Activated T-helper 9 cell treated with anti-CD3 and anti-CD28 coated beads, Interleukin-2, amount 50 U/mL, for 16 hours (primary cell): ENCODE measurements at regions not wholly inside any gene's neighbourhood (a gene's known extent, or its start where the extent isn't known, plus 50 kb on each side); places are given as distances from the start of the nearest gene placed in this dataset.

Experiments used
- DNase-seq: peaks from one replicate; pipeline ENCODE4 v3.0.0-alpha.2; 2020; ENCODE audit warnings: low read depth

DNA sequence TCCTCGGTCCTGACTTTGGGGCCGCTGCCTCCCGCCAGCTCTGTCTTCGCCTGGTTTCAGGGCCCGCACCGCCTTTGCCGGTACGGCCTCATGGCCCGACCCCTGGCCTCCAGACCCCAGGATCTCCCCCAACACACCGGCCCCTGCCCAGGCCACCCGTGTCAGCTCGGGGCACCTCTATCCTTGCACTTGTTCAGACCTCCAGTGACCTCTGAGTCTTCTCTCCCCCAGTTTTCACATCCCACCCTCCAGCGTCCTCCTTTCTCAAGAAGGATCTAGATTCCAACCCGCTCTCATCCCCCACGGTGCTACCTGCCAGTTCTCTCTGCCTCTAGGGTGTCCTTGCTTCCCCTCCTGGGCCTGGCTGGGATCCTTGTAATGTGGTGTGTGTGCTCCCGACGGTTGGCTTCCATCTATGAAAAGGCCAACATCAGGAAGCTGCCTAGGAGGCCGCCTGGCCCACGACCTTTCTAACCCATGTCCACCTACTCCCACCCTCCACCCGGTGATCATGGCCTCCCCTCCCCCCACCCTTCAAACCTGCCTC lies 61.1 kb downstream of the SPATA31C2 start:
- no peak for DNase-seq

DNA sequence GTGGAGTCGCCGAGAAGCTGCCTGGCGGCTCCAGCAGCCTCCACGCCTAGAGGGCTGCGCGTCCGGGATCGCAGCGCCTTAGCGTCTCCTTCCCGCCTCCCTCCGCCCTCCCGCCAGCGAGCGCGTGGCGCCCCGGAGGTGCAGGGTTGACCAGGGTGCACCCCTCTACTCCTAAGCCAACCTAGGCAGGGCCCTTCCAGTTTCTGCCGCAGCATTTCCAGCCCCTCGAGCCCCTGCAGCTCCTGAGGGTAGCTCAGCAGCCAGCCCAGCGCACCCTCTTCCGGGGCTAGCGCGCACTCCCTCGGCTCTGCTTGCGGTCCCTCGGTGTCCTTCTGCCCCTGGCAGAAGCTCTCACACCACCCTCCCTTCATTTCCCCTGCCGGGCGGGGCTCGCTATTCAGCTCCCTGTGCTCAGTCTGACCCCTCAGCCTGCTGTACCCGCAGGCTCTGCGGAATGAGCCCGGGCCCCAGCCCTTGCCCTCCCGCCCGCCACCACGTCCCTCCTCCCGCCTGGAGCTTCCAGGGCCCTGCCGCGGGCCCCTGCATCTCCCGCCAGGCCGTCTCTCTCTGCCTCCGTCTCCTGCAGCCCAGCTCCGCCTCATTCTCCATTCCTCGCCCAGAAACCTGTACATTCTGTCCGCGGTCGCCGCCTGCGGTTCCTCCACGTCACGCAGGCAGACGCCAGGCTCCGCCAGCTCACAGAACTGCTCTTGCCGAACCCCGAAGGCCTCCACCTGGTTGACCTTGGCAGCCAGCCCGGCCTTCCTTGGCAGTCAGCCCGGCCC lies 61.8 kb downstream of the SPATA31C2 start:
- peak; percentile 5 for DNase-seq

DNA sequence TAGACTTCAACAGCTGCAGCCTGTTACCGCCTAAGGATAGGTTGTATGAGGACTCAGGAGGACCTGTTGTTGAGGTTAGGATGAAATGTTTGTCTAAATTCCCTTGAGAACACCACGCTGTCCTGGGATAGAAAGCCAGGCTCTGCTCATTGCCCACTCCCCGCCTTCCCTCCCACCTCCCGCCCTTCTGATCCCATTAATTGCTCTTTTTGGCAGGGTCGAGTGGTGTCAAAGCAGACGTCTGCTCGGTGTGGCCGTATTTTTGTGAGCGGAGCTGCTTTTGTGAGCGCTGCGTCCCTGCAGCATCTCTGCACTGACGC lies 62.3 kb downstream of the SPATA31C2 start:
- no peak for DNase-seq

DNA sequence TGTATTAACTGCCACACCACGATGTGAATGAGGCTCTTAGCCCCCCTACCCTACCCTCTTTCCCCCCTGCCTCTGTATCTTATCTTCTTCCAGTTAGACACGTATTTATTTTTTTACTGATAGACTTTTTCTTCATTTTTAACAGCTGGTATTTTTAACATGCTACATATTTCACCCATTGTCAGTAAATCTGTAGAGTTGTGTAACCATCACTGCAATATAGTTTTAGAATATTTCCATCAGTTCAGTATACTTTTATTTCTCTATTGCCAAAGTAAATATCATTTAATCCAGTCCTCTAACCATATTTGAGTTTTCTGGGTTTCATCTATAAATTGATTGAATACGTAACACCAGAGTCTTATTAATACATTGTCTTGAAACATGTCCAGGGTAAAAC lies 62.8 kb downstream of the SPATA31C2 start:
- no peak for DNase-seq

DNA sequence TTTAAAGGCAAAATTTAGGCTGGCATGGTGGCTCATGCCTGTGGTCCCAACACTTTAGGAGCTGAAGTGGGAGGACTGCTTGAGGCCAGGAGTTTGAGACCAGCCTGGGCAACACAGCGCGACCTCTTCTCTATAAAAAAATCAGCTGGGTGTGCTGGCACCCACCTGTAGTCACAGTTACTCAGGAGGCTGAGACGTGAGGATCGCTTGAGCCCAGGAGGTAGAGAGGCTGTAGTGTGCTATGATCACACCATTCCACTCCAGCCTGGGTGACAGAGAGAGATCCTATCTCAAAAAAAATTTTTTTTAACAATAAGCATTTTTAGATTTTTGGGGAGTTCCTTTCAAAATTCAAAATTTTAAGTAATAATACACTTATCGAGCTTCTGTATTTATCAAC lies 63.3 kb downstream of the SPATA31C2 start:
- no peak for DNase-seq

DNA sequence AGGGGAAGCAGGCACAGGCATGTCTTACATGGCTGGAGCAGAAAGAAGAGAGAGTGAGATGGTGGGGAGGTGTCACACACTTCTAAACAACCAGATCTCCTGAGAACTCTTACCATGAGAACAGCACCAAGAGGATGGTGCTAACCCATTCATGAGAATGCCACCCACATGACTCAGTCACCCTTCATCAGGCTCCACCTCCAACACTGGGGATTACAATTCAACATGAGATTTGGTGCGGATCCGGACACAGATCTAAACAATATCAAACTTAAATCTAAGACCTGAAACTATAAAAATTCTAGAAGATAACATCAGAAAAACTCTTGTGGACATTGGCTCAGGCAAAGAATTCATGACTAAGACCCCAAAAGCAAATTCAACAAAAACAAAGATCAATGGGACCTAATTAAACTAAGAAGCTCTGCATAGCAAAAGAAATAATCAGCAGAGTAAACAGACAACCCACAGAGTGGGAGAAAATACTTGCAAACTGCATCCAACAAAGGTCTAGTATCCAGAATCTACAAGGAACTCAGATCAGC lies 65.4 kb downstream of the SPATA31C2 start:
- no peak for DNase-seq

DNA sequence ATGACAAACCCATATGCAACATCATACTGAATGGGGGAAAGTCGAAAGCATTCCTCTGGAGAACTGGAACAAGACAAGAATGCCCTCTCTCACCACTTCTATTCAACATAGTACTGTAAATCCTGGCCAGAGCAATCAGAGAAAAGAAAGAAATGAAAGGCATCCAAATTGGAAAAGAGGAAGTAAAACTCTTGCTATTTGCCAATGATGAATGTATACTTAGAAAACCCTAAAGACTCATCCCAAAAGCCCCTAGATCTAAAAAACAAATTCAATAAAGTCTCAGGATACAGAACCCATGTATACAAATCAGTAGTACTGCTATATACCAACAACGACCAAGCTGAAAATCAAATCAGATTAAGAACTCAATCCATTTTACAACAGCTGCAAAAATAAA lies 66.9 kb downstream of the SPATA31C2 start:
- no peak for DNase-seq

DNA sequence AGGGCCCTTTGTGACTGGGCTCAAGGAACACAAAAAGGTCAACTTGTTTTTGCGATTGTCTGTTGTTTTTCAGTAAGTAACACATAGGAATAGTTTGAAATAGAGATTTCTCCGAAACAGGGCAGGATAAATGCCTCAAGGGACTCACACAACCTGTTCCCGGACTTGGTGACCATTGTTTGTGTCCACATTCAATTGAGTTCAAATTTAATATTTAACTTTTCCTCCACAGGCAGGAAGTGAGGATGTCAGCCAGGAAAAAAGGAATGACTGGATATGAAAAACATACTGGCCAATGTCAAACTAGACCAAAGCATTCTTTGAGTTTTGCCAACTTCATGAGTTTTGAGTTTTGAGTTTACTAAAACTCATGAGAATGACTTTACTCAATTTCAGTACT lies 72.7 kb downstream of the SPATA31C2 start:
- DNase-seq: no peak

DNA sequence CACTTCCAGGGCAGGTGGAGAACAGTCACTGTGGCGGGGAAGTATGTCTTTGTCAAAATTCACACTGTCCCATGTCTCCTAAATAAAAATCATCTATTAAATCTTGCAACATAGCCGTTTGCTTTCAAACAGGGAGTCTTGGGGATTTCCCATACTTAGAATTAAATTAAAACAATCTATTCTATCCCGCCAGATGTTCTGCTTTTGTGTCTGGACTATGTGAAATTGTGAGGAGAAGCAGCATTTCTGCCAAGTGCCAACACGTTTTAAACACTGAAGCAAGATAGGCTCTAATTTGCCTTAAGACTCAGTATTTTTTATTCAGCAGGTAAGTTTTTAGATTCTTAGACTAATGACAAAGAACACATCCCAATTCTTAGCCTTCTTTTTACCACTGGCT lies 73.7 kb downstream of the SPATA31C2 start:
- DNase-seq: no peak

DNA sequence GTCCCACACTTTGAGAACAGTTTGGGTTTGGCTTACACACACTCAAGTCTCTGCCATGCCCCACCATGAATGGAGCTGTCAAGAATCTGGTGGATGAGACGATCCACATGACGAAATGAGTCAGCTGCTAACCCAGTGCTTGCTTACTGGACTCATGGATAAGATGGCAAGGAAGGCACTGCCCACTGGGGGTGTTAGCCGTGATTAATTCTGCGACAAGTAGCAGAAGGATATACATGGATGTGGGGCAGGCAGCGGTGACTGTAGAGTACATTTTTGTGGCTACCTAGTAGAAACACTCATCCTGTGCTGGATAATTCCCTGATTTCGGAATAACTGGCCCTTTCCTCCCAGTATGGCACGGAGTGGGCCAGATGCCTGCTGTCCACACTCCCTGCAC lies 77.5 kb downstream of the SPATA31C2 start:
- DNase-seq: no peak

DNA sequence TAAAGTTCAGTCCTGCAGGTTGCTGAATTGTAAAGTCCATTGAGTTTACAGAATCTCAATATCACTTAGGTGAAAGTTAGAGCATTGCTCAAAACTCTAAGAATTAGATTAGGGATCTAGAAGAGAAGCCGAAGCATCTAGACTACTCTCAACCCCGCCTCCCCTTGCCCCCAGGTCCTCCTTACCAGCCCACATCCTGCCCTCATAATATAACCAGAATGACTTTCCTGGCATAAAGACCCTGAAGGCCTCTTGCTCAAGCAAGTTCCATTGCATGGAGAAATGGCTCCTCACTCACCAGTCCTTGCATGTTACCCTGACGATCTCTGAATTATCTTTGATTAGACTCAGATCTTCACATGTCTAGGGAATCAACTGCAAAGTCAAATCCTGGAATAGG lies 78.8 kb downstream of the SPATA31C2 start:
- no peak for DNase-seq

DNA sequence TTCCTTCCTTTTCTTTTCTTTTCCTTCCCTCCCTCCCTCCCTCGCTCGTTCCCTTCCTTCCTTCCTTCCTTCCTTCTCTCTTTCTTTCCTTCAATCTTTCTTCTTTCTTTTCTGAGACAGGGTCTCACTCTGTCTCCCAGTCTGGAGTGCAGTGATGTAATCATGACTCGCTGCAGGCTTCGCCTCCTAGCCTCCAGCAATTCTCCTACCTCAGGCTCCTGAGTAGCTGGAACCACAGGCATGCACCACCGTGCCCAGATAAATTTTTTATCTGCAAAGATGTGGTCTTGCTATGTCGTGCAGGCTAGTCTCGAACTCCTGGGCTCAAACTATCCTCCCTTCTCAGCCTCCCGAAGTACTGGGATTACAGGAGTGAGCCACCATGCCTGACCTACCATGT lies 81.4 kb downstream of the SPATA31C2 start:
- DNase-seq: no peak

DNA sequence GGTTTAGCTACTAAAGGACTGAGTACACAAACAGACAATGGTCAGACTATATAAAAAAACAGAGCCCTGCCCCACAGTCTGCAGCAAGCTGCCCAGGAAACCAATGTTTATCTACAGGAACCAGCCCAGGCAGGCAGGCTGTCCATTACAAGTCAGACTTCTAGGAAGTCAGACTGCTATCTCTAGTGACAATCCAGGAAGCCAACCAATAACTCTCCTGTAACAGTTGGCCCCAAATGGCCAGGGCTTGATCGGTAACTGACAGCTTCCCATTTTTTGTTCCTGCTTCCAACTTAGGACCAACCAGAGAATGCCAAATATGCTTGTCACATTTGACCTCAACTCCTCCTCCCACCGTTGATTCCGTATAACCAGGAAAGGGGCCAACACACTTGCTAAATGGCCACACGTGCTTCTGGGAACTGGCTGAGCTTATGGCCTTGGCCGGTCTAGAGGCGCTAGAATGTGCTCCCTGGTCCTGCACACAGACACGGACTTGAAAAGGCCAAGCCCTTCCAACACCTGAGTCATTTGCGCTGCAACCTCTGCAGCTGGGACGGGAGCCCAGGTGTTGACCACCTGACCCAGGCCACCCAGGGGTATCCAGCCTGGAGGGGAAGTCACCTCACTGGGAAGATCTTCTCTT lies 79.6 kb upstream of the CDK20 start:
- DNase-seq: no peak

DNA sequence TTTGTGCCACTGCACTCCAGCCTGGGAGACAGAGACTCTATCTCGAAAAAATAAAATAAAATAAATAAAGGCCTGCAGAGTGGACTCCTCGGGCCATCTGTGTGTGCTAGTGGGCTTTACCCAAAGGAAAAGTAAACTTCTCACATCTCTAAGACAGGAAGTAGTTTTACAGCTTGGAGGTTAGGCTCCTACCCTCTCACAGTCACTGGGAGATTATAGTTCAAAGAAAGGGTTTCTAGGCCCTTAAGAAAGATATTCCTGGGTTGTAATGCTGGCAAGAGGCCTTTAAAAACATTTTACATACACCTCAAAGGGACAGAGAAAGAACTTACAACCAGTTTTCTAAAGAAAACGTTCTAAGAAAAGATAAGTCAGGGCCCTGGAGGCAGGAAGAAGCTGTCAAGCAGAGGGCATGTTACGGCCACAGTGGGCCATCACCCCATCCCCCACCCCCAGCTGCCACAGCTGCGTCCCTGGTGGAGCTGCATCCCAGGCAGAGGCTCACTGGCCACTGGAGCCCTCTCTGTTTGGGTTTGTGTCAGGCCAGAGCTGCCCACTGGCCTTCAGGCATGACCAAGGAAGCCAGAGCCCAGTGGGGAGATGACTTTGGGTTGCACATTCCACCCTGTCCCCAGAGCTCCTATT lies 78.1 kb upstream of the CDK20 start:
- no peak for DNase-seq

DNA sequence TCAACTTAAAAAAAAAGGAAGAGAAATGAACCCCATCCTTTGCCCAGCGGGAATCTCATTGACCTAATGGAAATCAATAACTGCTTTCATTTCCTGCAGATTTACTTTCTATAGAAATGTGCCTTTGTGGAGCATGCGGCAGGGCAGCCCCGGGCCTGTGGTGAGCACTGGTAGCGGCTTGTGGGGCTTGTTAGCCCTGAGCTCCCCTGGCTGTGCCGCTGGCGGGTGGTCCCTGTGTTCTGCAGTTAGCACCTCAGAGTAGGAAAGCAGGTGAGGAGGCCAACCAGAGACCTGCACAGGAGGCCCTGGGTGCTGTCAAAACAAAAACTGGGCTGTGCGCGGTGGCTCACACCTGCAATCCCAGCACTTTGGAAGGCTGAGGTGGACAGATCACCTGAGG lies 76.8 kb upstream of the CDK20 start:
- no peak for DNase-seq

DNA sequence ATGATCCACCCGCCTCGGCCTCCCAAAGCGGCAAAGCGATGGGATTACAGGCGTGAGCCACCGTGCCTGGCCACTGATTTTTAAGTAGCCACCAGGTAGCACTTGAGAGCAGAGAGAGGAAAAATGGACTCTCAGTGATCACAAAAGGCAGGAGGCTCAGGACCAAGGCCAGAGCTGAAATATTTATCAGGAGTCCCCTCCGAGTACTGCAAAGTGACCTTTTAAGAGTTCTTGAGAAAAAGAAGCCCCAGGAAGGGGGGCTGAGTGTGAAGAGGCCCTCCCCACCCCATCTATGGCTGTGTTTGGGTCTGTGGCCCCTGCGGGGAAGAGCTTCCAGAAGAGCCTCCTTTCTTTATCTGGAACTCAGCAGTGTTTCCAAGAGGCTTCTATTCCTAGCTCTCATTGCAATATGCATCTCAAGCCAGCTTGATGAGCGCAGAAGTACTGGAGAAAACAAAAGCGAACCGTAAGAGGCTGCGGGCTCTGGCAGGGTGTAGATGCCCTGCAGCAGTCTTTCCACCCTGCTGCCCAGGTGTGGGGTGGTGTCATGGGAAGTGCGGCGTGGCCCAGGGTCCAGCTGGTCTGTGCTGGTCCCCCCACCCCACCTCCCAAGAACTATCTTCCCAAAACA lies 75.5 kb upstream of the CDK20 start:
- no peak for DNase-seq

DNA sequence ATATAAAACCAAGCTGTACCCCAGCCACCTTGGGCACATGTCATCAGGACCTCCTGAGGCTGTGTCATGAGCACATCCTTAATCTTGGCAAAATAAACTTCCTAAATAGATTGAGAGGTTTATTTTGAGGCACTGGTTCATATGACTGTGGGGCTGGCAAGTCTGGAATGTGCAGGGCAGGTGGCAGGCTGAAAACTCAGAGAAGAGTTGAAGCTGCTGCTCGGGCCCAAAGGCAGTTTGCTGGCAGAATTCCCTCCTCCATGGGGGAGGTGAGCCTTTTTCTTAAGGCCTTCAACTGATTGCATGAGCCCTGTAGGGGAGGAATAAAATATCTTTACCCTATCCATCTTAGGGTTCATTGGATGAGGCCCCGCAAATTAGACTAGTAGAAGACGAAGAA lies 72.2 kb upstream of the CDK20 start:
- no peak for DNase-seq

DNA sequence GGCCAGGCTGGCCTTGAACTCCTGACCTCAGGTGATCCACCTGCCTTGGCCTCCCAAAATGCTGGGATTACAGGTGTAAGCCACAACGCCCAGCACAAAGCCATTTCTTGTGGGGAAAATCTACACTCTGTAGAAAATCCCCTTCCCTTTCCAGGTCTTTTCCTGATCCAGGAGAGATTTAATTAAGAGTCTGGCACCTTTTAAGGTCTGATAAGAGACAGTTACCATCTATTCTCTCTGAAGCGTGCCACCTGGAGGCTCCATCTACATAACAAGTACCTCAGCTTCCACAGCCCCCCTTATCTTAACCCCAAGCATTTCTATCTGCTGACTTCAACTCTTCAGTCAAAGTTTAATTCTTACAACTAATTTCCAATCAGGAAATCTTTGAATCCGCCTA lies 71.4 kb upstream of the CDK20 start:
- no peak for DNase-seq

DNA sequence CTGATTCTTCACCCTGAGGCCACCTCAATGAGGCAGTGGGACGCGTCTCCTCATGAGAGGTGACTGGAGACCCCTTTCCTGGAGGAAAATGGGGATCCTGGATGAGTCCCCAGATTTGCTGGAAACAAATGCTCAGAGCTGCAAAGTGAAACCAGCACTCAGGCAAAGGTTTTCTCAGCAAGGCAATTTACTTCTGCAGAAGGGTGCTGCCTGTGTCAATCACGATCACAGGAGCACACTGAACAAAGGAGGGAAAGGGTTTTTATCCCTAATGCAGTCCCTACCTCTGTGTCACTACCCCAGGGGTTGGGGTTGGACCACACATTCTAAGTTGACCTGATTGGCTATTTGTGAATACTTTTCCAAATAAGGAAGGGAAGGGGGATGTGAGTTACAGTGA lies 69.9 kb upstream of the CDK20 start:
- no peak for DNase-seq

DNA sequence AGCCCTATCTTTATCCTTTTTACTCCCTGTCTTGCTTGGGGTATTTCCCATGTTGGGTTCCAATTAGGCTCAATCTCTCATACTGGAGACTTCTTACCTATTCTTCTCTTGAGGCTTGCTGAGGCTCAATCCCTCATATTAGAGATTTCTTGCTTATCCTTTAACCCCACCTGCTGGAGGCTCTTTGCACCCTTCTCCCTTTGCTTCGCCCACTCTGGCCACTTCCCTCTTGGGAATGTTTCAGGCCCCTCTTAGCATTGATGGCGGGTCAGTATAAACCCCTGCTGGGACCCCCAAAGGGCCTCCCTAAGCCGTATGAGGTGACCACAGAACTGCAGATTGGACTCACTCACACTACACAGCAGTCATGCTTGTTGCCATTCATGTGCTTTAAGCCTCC lies 69.3 kb upstream of the CDK20 start:
- DNase-seq: no peak

DNA sequence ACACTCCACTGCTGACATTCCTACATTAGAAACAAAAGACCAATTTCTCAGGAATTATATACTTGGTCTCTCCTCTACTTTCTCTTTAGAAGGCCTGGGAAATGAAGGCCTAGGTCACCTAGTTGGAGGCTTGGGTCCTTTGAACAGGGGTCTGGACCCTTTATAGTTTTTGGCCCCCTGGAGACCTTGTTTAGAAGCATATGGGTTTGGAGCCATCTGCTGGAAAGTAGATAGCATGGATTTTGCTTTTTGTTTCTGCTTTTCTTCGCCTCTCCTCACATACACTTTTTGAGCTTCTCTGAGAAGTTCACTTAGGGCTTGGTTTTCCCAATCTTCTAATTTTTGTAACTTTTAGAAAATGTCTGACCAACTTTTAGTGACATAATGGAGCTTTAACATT lies 67.1 kb upstream of the CDK20 start:
- no peak for DNase-seq

DNA sequence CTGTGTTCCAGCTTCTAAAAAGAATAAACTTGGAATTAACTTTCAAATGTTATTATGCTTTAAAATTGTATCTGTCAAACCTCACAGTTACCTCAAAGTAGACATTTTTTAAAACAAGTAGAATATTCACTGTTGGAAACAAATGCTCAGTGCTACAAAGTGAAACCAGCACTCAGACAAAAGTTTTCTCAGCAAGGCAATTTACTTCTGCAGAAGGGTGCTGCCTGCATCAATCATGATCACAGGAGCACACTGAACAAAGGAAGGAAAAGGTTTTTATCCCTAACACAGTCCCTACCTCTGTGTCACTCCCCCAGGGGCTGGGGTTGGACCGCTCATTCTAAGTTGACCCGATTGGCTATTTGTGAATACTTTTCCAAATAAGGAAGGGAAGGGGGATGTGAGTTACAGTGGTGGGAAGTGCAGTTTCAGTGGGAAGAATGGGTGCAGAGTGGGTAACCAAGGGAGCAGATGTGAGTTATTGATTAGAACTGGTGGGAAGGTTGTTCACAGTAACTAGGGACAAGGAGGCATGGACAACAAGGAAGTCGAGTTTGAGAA lies 63.0 kb upstream of the CDK20 start:
- no peak for DNase-seq
